Breast epithelium (tissue), 4 donors: ENCODE measurements at regions not wholly inside any gene's neighbourhood (a gene's known extent, or its start where the extent isn't known, plus 50 kb on each side); places are given as distances from the start of the nearest gene placed in this dataset.
A peak's percentile ranks its signal among the peaks of the same experiment; 100 is the strongest.

Source experiments
- DNase-seq, 2 donors: peaks; one replicate each; pipeline ENCODE4 v3.0.0-alpha.2; 2019; ENCODE audit warnings: low spot score in 2 of 2
- H3K27ac ChIP-seq, 2 donors: fragments of 200-600 bp; sonication (generic) in 1 of 2; one replicate each; pipeline ENCODE4 v1.5.1; 2016 to 2019; ENCODE audit warnings: mild to moderate bottlenecking in 1 of 2
- H3K27me3 ChIP-seq, 2 donors: fragments of 200-600 bp; sonication (generic) in 1 of 2; one replicate each; pipeline versions ENCODE4 v1.5.1 to v1.6.0; 2017 to 2019; ENCODE audit warnings: control low read depth in 1 of 2, mild to moderate bottlenecking in 1 of 2
- H3K36me3 ChIP-seq: fragments of 200-600 bp; one replicate; pipeline ENCODE4 v1.5.1; 2019
- H3K4me1 ChIP-seq, 2 donors: fragments of 200-600 bp; sonication (generic); one replicate each; pipeline ENCODE4 v1.5.1; 2016 to 2019; ENCODE audit warnings: control low read depth in 1 of 2
- H3K4me3 ChIP-seq, 3 donors: fragments of 200-600 bp; sonication (generic); 1 replicate in 2 of 3; 2 replicates in 1 of 3; pipeline ENCODE4 v1.5.1; 2016 to 2019; ENCODE audit warnings: mild to moderate bottlenecking in 3 of 3, moderate library complexity in 2 of 3
- H3K9me3 ChIP-seq, 2 donors: fragments of 200-600 bp; sonication (generic) in 1 of 2; one replicate each; pipeline ENCODE4 v1.5.1; 2016 to 2019; ENCODE audit warnings: control low read depth in 1 of 2
- CTCF ChIP-seq, 3 donors: fragments of 450-650 bp; IDR thresholded peaks; one replicate each; pipeline ENCODE4 v1.5.1; 2016 to 2017; ENCODE audit warnings: antibody characterized with exemption in 3 of 3, mild to moderate bottlenecking in 3 of 3, moderate library complexity in 3 of 3
- POLR2A ChIP-seq: fragments of 450-650 bp; IDR thresholded peaks from one replicate; pipeline ENCODE4 v1.6.1; 2016; ENCODE audit warnings: antibody characterized with exemption, mild to moderate bottlenecking, moderate library complexity
- POLR2AphosphoS5 ChIP-seq, 3 donors: sonication (generic); formaldehyde crosslinking; IDR thresholded peaks; one replicate each; pipeline ENCODE4 v1.6.1; 2017; ENCODE audit warnings: antibody characterized with exemption in 3 of 3
- intact Hi-C: fragments of 100-400 bp; cut with DNase I; formaldehyde crosslinking; loops from one replicate; pipeline ENCODE4 v1.15.1; 2023; ENCODE audit warnings: low total_unique reads

GRCh38 chr2:43057026-43057741 lies 169.2 kb downstream of the ZFP36L2 start:
- Histone ChIP-seq H3K27me3 (no peaks in the 10 kb centered on the region), H3K27ac (peak overlapping the region in 1 of 2 donors; percentile 52), H3K4me3 (no peak overlapping the region), H3K9me3 (no peaks in the 10 kb centered on the region), H3K4me1 (no peaks in the 10 kb centered on the region), H3K36me3 (no peaks in the 10 kb centered on the region)
- no peak for DNase-seq
- TF ChIP-seq POLR2AphosphoS5 (IDR thresholded peaks at IDR 0.05) (no peak), CTCF (IDR thresholded peaks at IDR 0.05) (no peak), POLR2A (no peak)
- intact Hi-C loops = no loop called here

- no peaks in the 10 kb centered on the region for H3K27me3 ChIP-seq
- intact Hi-C loops = no loop called here
- no peak for DNase-seq
Observed at GRCh38 chr2:43055985-43056384, 170.4 kb downstream of the ZFP36L2 start.

GRCh38 chr2:43055086-43055912 lies 171.1 kb downstream of the ZFP36L2 start:
- no peak for DNase-seq
- H3K27me3 ChIP-seq = no peaks in the 10 kb centered on the region
- H3K27ac ChIP-seq = no peak overlapping the region
- no peaks in the 10 kb centered on the region for H3K36me3 ChIP-seq
- TF ChIP-seq POLR2A (no peak), POLR2AphosphoS5 (IDR thresholded peaks at IDR 0.05) (no peak), CTCF (IDR thresholded peaks at IDR 0.05) (no peak)
- intact Hi-C loops = no loop called here
- no peak overlapping the region for H3K4me3 ChIP-seq
- no peaks in the 10 kb centered on the region for H3K9me3 ChIP-seq
- H3K4me1 ChIP-seq = no peaks in the 10 kb centered on the region

More at GRCh38 chr2:43055985-43056384, 170.4 kb downstream of the ZFP36L2 start:
- Histone ChIP-seq H3K4me3 (no peak overlapping the region), H3K27ac (no peak overlapping the region), H3K9me3 (no peaks in the 10 kb centered on the region), H3K4me1 (no peaks in the 10 kb centered on the region), H3K36me3 (no peaks in the 10 kb centered on the region)
- TF ChIP-seq POLR2A (no peak), POLR2AphosphoS5 (IDR thresholded peaks at IDR 0.05) (no peak), CTCF (IDR thresholded peaks at IDR 0.05) (no peak)

GRCh38 chr2:43054367-43054766 lies 172.0 kb downstream of the ZFP36L2 start:
- Histone ChIP-seq H3K4me1 (no peaks in the 10 kb centered on the region), H3K27ac (no peak overlapping the region), H3K36me3 (no peaks in the 10 kb centered on the region), H3K4me3 (no peak overlapping the region), H3K9me3 (no peaks in the 10 kb centered on the region), H3K27me3 (no peaks in the 10 kb centered on the region)
- no peak for DNase-seq
- intact Hi-C loops = no loop called here
- TF ChIP-seq POLR2AphosphoS5 (IDR thresholded peaks at IDR 0.05) = no peak
- TF ChIP-seq CTCF (IDR thresholded peaks at IDR 0.05) = no peak
- no peak for TF ChIP-seq POLR2A

GRCh38 chr2:43052944-43053306 lies 173.5 kb downstream of the ZFP36L2 start:
- Histone ChIP-seq H3K4me1 (no peaks in the 10 kb centered on the region), H3K27me3 (no peaks in the 10 kb centered on the region), H3K36me3 (no peaks in the 10 kb centered on the region), H3K9me3 (no peaks in the 10 kb centered on the region), H3K4me3 (no peak overlapping the region), H3K27ac (no peak overlapping the region)
- TF ChIP-seq POLR2A = no peak
- TF ChIP-seq POLR2AphosphoS5 (IDR thresholded peaks at IDR 0.05) = no peak
- TF ChIP-seq CTCF (IDR thresholded peaks at IDR 0.05) = no peak
- intact Hi-C loops = no loop called here
- no peak for DNase-seq
